ENCODE measurements at regions not wholly inside any gene's neighbourhood (a gene's known extent, or its start where the extent isn't known, plus 50 kb on each side); places are given as distances from the start of the nearest gene placed in this dataset.

GRCh38 chr2:83764447-83765005, 694.6 kb downstream of the SUCLG1 start:
- no peak for TF ChIP-seq CTCF (IDR thresholded peaks at IDR 0.05)
- ATAC-seq, result no peak

GRCh38 chr2:83757329-83757728, 701.8 kb downstream of the SUCLG1 start:
- peak in 1 of 4 donors; percentile 2 for DNase-seq
- Histone ChIP-seq H3K4me3 (no peak overlapping the region), H3K27me3 (no peaks in the 10 kb centered on the region), H3K4me1 (no peaks in the 10 kb centered on the region), H3K9me3 (peaks cover 0 to 25% of the 10 kb centered on the region in 2 donors), H3K27ac (no peak overlapping the region), H3K36me3 (no peaks in the 10 kb centered on the region)
- TF ChIP-seq CTCF (IDR thresholded peaks at IDR 0.05), result no peak
- intact Hi-C loops (cut with DNase I), result no loop called here
- peak; percentile 59 for ATAC-seq

More at GRCh38 chr2:83764447-83765005, 694.6 kb downstream of the SUCLG1 start:
- H3K27ac ChIP-seq, result no peak overlapping the region
- intact Hi-C loops (cut with DNase I), result no loop called here
- no peak for DNase-seq
- no peaks in the 10 kb centered on the region for H3K4me1 ChIP-seq
- no peaks in the 10 kb centered on the region for H3K27me3 ChIP-seq
- no peak overlapping the region for H3K4me3 ChIP-seq
- no peaks in the 10 kb centered on the region for H3K36me3 ChIP-seq
- H3K9me3 ChIP-seq, result peaks cover 0 to 55% of the 10 kb centered on the region in 2 donors

GRCh38 chr2:83756219-83756618, 702.9 kb downstream of the SUCLG1 start:
- no peak for TF ChIP-seq CTCF (IDR thresholded peaks at IDR 0.05)

GRCh38 chr2:83747141-83747540, 711.9 kb downstream of the SUCLG1 start:
- TF ChIP-seq CTCF (IDR thresholded peaks at IDR 0.05), result no peak
- ATAC-seq (no peak), DNase-seq (no peak)
- no peaks in the 10 kb centered on the region for H3K27me3 ChIP-seq
- H3K4me3 ChIP-seq, result no peak overlapping the region
- peaks cover 0 to 2% of the 10 kb centered on the region in 2 donors for H3K9me3 ChIP-seq
- no peaks in the 10 kb centered on the region for H3K36me3 ChIP-seq
- H3K4me1 ChIP-seq, result no peaks in the 10 kb centered on the region
- H3K27ac ChIP-seq, result no peak overlapping the region
- intact Hi-C loops (cut with DNase I), result no loop called here

More at GRCh38 chr2:83756219-83756618, 702.9 kb downstream of the SUCLG1 start:
- Histone ChIP-seq H3K9me3 (peaks cover 0 to 22% of the 10 kb centered on the region in 2 donors), H3K36me3 (no peaks in the 10 kb centered on the region), H3K27me3 (no peaks in the 10 kb centered on the region), H3K4me1 (no peaks in the 10 kb centered on the region), H3K27ac (no peak overlapping the region), H3K4me3 (no peak overlapping the region)
- intact Hi-C loops (cut with DNase I), result no loop called here
- ATAC-seq (no peak), DNase-seq (no peak)

- no peaks in the 10 kb centered on the region for H3K27me3 ChIP-seq
- intact Hi-C loops (cut with DNase I), result no loop called here
- H3K9me3 ChIP-seq, result peaks cover 0 to 21% of the 10 kb centered on the region in 2 donors
- no peak for TF ChIP-seq CTCF (IDR thresholded peaks at IDR 0.05)
- ATAC-seq (no peak), DNase-seq (no peak)
- no peaks in the 10 kb centered on the region for H3K36me3 ChIP-seq
- no peak overlapping the region for H3K27ac ChIP-seq
- H3K4me3 ChIP-seq, result no peak overlapping the region
- no peaks in the 10 kb centered on the region for H3K4me1 ChIP-seq
Measured at GRCh38 chr2:83744855-83745254, 714.2 kb downstream of the SUCLG1 start.

All from left lung (tissue), 4 donors.